Bone marrow (tissue), 2 donors: ENCODE measurements at regions not wholly inside any gene's neighbourhood (a gene's known extent, or its start where the extent isn't known, plus 50 kb on each side); places are given as distances from the start of the nearest gene placed in this dataset.

Experiments used
- DNase-seq, 2 donors: peaks; one replicate each; lab custom pipeline; 2025; lab: John Stamatoyannopoulos, UW

GRCh38 chr15:26477044-26477443, 295.8 kb downstream of the GABRB3 start:
- no peak for DNase-seq

GRCh38 chr15:26475554-26475953, 297.3 kb downstream of the GABRB3 start:
- no peak for DNase-seq

- DNase-seq: no peak
These were observed 300.2 kb downstream of the GABRB3 start for GRCh38 chr15:26472661-26473060.

- no peak for DNase-seq
These were observed 310.8 kb downstream of the GABRB3 start for GRCh38 chr15:26461847-26462608.

DNA sequence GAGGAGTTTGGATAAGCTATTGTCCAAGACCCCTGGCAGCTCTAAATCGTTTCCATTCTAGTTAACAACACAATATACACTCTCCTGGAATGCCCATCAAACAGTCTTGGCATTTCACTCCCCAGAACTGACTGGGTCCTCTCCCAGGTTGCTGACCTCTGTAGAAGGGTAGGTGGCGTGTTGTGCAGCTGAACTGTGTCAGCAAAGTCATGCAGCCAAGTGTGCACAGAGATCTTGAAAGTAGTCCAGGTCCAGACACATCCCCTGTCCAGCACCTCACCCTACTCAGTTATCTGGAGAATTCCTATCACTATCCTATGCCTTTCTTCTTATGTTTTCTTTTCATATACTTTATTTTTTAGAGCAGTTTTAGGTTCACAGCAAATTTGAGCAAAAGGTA, 312.7 kb downstream of the GABRB3 start:
- no peak for DNase-seq

DNA sequence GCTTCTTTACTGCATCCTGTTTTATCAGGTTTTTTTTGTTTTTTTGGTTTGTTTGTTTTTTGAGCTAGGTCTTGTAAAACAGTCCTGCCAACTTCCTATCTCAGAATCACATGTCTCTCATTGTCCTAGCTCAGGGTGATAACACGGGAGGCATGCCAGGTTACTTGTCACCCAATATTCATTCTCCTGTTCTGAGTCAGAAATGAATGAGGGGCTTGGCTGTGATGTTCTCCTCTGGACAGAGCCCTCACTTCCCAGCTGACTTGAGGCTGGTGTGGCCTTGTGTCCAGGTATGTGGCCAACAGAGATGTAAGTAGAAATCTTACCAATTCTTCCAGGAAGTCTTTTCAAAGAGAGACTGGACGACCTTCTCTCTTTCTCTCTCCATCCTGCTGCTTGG, 317.0 kb downstream of the GABRB3 start:
- no peak for DNase-seq

GRCh38 chr15:26453914-26454313, 319.0 kb downstream of the GABRB3 start:
- DNase-seq: no peak

DNA sequence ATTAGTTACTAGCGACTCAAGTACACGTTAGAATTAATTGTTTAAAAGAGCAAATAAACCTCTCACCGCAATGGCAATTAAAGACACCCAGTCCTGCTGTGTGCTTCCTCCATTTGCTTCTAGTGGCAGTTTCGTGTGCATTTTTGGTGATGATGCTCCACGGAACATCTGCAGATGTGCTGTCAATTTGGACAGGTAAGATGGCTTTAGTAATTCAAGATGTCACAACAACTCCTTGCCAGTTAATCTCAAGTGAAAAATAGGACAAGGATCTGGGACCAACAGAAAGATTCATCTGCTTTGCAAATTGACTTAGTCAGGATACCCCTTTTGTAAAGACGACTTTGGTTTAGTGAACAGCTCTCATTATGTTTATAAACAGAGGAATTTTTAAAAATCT, 320.9 kb downstream of the GABRB3 start:
- DNase-seq: no peak

DNA sequence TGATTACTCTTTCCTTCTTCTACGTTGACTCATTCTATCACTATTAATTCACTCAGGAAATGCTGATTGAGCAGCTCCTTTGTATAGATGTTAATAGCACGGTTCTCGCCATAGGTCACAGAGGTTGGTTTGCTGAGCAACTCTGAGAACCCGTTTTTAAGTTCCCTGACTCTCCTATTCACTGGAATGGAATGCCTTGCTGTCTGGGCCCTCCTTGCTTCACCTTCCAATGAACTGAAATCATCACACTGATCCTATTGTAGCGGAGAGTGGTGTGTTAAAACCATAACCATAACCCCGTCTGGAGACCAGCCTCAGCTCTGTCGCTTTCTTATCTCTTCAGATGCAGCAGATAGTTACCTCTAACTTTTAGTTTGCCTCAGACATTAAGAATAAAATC, 323.6 kb downstream of the GABRB3 start:
- no peak for DNase-seq

DNA sequence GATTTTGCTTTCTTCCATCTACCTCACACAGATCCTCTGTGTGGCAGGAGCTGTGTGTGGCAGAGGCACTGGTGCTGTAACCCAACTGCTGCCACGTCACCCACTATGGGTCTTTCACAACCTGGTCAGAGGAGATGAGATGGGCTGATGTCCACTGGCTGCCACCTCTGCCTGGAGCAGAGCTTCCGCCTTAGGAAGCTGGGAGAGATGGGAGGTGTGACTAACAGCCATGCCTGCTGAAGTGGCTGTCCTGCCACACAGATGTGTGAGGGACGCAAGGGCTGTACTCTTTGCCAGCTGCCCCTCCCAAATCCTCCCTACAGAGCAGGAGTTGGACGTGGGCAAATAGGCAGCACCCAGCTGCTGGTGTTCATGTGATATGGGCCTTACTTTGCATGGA, 329.5 kb downstream of the GABRB3 start:
- DNase-seq: no peak

DNA sequence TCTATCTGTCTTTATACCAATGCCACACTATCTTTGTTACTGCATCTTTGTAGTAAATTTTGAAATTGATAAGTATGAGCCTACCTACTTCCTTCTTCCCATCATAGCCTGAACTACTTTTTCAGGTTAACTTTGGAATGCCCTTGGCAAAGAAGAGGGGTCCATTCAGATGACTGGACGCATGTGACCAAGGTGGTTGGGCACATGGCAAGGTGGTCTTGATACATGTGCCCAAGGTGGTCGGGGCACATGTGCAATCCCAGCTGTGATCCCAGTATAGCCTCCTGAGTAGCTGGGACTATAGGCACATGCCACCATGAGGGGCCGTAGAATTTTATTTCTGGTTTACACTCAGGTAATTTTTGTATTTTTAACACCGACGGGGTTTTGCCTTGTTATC, 330.2 kb downstream of the GABRB3 start:
- DNase-seq: no peak

DNA sequence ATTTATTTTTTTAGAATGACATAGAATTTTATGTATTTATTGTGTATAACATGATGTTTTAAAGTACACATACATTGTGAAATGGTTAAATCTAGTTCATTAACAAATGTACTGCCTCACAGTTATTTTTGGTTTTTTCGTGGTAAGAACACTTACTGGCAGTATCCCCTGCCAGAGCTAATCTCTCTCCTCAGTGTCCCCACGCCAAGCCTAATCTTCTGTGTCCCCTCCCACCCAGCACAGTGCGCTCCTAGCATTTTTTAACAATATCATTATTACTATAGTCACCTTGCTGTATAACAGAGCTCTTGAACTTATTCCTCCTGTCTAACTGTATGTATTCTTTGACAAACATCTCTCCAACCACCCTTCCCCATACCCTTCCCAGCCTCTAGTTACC, 333.2 kb downstream of the GABRB3 start:
- DNase-seq: no peak

- no peak for DNase-seq
These were observed 334.1 kb downstream of the GABRB3 start for GRCh38 chr15:26438718-26439117.

- no peak for DNase-seq
These were observed 334.6 kb downstream of the GABRB3 start for GRCh38 chr15:26438316-26438715.

DNA sequence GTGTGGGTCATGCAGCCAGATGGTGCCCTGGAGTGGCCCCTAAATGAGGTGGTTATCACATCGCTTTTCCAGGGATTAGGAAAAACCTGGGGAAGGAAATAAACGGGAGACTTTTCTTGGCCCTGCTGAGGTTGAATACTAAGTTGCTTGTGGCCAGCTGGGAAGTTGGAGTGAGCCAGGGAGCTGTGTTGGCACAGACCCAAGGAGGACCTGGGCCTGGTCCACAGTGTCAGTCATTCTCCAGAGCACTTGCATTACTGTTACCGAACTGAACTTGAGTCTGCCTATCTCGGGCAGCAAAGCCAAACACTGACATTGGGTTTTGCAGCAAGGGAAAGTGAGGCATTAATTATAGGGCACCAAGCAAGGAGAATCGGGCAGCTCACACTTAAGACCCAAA, 339.0 kb downstream of the GABRB3 start:
- DNase-seq: no peak

- no peak for DNase-seq
These were observed 339.8 kb downstream of the GABRB3 start for GRCh38 chr15:26433060-26433459.

DNA sequence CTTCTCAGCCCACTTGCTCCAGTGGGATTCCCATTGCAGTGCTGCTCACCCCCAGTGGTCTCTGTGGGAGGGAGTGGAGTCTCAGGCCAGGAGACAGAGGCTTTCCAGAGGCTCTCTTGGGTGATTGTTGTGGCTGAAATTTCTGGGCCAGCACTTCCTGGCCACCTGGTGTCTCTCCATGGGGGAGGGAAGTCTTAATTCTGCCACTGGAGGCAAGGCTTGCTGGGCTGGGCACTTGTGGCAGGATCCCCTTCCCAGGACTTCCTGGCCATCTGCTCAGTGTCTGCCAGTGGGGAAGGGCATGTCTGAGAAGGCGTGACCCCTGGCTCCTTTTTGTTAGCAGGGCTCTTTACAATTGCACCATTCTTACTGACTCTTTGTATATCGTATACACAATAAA, 351.8 kb downstream of the GABRB3 start:
- DNase-seq: no peak

DNA sequence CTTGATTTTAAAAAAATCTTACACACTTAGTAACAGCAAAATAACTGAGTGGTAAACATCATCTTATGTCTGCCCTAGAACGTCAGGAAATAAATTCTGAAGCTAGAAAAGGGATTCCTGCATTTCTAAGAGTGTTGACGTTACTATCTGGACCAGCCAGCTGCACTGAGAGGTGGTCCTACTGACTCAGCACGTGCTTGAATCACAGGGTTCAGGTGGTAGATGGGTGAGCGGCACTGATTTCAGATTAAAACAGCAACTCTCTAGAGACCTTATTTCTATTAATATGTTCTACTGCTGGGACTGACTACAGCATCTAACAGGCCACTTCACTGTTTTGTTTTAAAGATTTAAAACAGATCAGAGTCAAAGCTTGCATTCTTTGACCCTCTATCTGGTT, 377.2 kb downstream of the GABRB3 start:
- DNase-seq: no peak

GRCh38 chr15:26394801-26395200, 378.1 kb downstream of the GABRB3 start:
- DNase-seq: no peak

DNA sequence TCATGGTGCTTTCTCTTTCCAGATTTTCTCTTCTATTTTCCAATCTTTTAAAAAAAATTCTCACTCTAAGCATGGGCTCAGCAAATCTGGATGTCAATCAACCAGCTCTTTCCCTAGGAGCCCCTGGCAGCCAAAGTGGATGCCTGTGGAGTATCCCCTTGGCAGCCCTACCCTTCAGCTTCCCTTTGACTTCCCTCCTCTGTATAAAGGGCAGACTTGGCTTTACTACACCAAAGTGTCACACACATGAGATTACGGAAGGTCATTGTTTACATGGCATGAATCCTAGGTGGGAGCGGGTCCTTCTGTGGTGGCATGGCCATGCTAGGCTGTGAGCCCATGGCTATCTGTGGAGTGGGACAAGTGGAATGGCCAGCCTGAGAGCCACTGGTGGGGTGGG, 379.9 kb downstream of the GABRB3 start:
- DNase-seq: no peak

DNA sequence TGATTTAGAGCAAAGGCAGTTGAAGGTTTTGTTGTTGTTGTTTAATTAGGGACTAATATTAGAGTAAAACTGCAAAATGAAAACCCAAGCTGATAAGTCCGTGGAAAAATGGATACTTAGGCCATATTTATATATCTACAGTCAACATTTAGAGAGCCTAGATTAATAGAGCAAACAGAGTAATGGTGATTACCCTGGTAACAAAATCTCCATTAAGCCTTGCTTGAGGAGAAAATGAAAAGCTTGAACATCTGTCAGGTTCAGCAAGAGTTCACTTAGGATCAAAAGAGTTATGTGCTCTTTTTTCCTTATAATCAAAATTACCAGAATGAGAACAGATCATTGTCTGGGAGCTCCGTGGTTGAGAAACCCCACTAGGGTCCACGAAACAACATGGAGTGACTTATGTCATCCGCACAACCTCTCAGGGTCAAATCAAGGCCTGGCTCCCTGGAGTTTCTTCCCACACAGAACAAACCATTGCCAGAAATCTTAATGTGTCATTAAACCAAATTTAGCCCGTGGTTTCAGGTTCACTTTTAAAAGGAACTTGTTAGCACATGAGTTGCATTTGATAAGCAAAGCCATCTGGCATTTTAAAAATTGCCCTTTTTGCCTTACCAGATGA, 381.2 kb downstream of the GABRB3 start:
- no peak for DNase-seq

GRCh38 chr15:26382444-26383072, 390.3 kb downstream of the GABRB3 start:
- DNase-seq: no peak

DNA sequence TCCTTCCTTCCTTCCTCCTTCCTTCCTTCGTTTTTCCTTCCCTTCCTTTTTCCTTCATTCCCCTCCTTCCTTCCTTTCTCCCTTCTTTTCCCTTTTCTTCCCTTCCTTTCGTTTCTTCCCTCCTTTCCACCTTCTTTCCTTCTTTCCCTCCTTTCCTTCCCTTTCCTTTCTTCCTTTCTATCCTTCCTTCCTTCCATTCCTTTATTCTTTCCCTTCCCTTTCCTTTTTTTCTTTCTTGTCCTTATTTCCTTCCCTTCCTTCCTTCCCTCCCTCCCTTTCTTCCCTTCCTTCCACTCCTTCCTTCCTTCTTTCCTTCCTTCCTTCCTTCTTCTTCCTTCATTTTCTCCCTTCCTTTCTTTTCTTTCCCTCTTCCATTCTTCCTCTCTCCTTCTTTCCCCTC, 394.6 kb downstream of the GABRB3 start:
- no peak for DNase-seq

GRCh38 chr15:26376243-26376642, 396.6 kb downstream of the GABRB3 start:
- DNase-seq: no peak
